Endothelial cell of umbilical vein (primary cell): ENCODE measurements at regions not wholly inside any gene's neighbourhood (a gene's known extent, or its start where the extent isn't known, plus 50 kb on each side); places are given as distances from the start of the nearest gene placed in this dataset.

ENCODE experiments used
- BruUV-seq: library from RNA; stranded (reverse); fragments of 400-500 nt; replicated peaks from 2 replicates; lab custom pipeline; 2021; lab: Mats Ljungman, UMichigan
- CTCF ChIA-PET: fragments of 300-600, 350-600 bp; sonication (Branson Sonifier 250); formaldehyde crosslinking; loops from one replicate; lab custom pipeline; 2021; ENCODE audit warnings: antibody characterized with exemption, inconsistent platforms; lab: Charles Lee
- POLR2A ChIA-PET: fragments of 300-600, 350-600 bp; sonication (Branson Sonifier 250); formaldehyde crosslinking; loops from one replicate; lab custom pipeline; 2021; ENCODE audit warnings: antibody characterized with exemption, inconsistent platforms; lab: Charles Lee
- DNase-seq: peaks from one replicate; pipeline ENCODE4 v3.0.0-alpha.2; 2011; ENCODE audit warnings: low read depth, low spot score
- FAIRE-seq: peaks from 2 replicates; lab custom pipeline; 2011; peaks lifted over from hg19 to GRCh38; lab: Jason Lieb, UNC
- H2AFZ ChIP-seq: 2 replicates; pipeline ENCODE4 v1.6.0; 2012; ENCODE audit warnings: low read depth, low read length, control low read depth, inconsistent platforms
- H3K27ac ChIP-seq: 2 replicates; pipeline ENCODE4 v1.5.1; 2011; ENCODE audit warnings: low read depth, mild to moderate bottlenecking, control low read depth, low read length, moderate library complexity; ENCODE audit not compliant: insufficient read depth
- H3K27me3 ChIP-seq, 2 experiments: 2 replicates each; pipeline versions ENCODE4 v1.6.0 to v1.6.1; 2011; ENCODE audit warnings: low read length in 2 of 2, mixed read lengths in 1 of 2; ENCODE audit not compliant: control insufficient read depth in 2 of 2, insufficient read depth in 2 of 2
- H3K36me3 ChIP-seq, 2 experiments: 2 replicates in 1 of 2; 3 replicates in 1 of 2; pipeline ENCODE4 v1.5.1; 2011; ENCODE audit warnings: low read length in 2 of 2, mild to moderate bottlenecking in 1 of 2, moderate library complexity in 1 of 2; ENCODE audit not compliant: control insufficient read depth in 2 of 2, insufficient read depth in 2 of 2; ENCODE audit errors: extremely low read depth in 1 of 2
- H3K4me1 ChIP-seq: 3 replicates; pipeline ENCODE4 v1.5.1; 2011; ENCODE audit warnings: mild to moderate bottlenecking, low read length; ENCODE audit not compliant: control insufficient read depth, insufficient read depth; ENCODE audit errors: extremely low read depth
- H3K4me2 ChIP-seq: 2 replicates; pipeline ENCODE4 v1.6.1; 2011; ENCODE audit warnings: low read length, control low read depth, mixed read lengths; ENCODE audit not compliant: insufficient read depth
- H3K4me3 ChIP-seq, 3 experiments: fragments of 200-600 bp in 1 of 3; sonication (generic), shearing (Covaris generic) in 1 of 3; replicated peaks in 1 of 3; 2 replicates each; pipeline ENCODE4 v1.5.1; 2011 to 2016; ENCODE audit warnings: control low read depth in 3 of 3, low read length in 3 of 3, mild to moderate bottlenecking in 2 of 3, inconsistent platforms in 1 of 3, low read depth in 1 of 3, moderate library complexity in 1 of 3; ENCODE audit not compliant: insufficient read depth in 1 of 3
- H3K79me2 ChIP-seq: 2 replicates; pipeline ENCODE4 v1.6.0; 2012; ENCODE audit warnings: low read length, inconsistent platforms; ENCODE audit not compliant: control insufficient read depth, insufficient read depth
- H3K9ac ChIP-seq: replicated peaks from 2 replicates; pipeline ENCODE3; 2011; ENCODE audit warnings: low read length, control low read depth; ENCODE audit not compliant: insufficient read depth; ENCODE audit errors: extremely low read depth
- H3K9me1 ChIP-seq: replicated peaks from 3 replicates; pipeline ENCODE4 v1.6.0; 2011; ENCODE audit warnings: mild to moderate bottlenecking, low read length; ENCODE audit not compliant: control insufficient read depth, insufficient read depth; ENCODE audit errors: extremely low read depth
- H3K9me3 ChIP-seq: replicated peaks from 2 replicates; pipeline ENCODE4 v1.5.1; 2012; ENCODE audit warnings: low read length, inconsistent platforms; ENCODE audit not compliant: control insufficient read depth, insufficient read depth
- H4K20me1 ChIP-seq: replicated peaks from 2 replicates; pipeline ENCODE3; 2011; ENCODE audit warnings: mild to moderate bottlenecking, low read length; ENCODE audit not compliant: control insufficient read depth, insufficient read depth; ENCODE audit errors: extremely low read depth
- EZH2 ChIP-seq: IDR thresholded peaks from 2 replicates; pipeline ENCODE4 v1.6.1; 2012; ENCODE audit warnings: borderline replicate concordance, low read depth, mild to moderate bottlenecking, moderate library complexity, low read length, inconsistent platforms; ENCODE audit not compliant: severe bottlenecking
- FOS ChIP-seq: IDR thresholded peaks from 2 replicates; pipeline ENCODE4 v1.6.1; 2011; ENCODE audit warnings: mild to moderate bottlenecking, low read length, moderate library complexity, borderline replicate concordance; ENCODE audit not compliant: insufficient read depth
- GATA2 ChIP-seq: IDR thresholded peaks from 2 replicates; pipeline ENCODE4 v1.7.0; 2011; ENCODE audit warnings: low read depth, mild to moderate bottlenecking, moderate library complexity, mixed read lengths, low read length; ENCODE audit not compliant: insufficient read length, insufficient read depth
- JUN ChIP-seq: IDR thresholded peaks from 2 replicates; pipeline ENCODE4 v1.6.1; 2011; ENCODE audit warnings: borderline replicate concordance, low read depth; ENCODE audit not compliant: insufficient read length, insufficient read depth
- MAX ChIP-seq: IDR thresholded peaks from 2 replicates; pipeline ENCODE4 v1.6.1; 2011; ENCODE audit not compliant: insufficient read depth, insufficient read length
- MYC ChIP-seq: IDR thresholded peaks from one replicate; pipeline ENCODE4 v1.6.1; 2011; ENCODE audit warnings: mild to moderate bottlenecking, low read depth, low read length
- POLR2A ChIP-seq: IDR thresholded peaks from 2 replicates; pipeline ENCODE4 v1.6.1; 2012; ENCODE audit warnings: low read depth, mild to moderate bottlenecking, control low read depth, low read length
- POLR2AphosphoS5 ChIP-seq: IDR thresholded peaks from 2 replicates; pipeline ENCODE4 v1.6.1; 2012; ENCODE audit warnings: low read depth, mild to moderate bottlenecking, control low read depth, low read length, moderate library complexity; ENCODE audit not compliant: insufficient read depth
- dilution Hi-C: fragments of 300-500 bp; cut with MboI; formaldehyde crosslinking; loops from one replicate; pipeline ENCODE4 v1.15.0; 2019; ENCODE audit warnings: low sequenced_read_pairs; ENCODE audit not compliant: extremely low pct_ligation_motif_present
- intact Hi-C: fragments of 100-400 bp; cut with micrococcal nuclease; formaldehyde crosslinking; loops from one replicate; pipeline ENCODE4 v1.10.0; 2022
- TF ChIP-seq, protein P1 (sequence below), 2 donors: IDR thresholded peaks; 1 replicate in 1 of 2; 2 replicates in 1 of 2; pipeline ENCODE4 v1.5.1; 2011; ENCODE audit warnings: low read length in 2 of 2, mild to moderate bottlenecking in 2 of 2, moderate library complexity in 2 of 2, control low read depth in 1 of 2, inconsistent platforms in 1 of 2, low read depth in 1 of 2; ENCODE audit not compliant: insufficient read depth in 1 of 2; ENCODE audit errors: extremely low read depth in 1 of 2

DNA sequence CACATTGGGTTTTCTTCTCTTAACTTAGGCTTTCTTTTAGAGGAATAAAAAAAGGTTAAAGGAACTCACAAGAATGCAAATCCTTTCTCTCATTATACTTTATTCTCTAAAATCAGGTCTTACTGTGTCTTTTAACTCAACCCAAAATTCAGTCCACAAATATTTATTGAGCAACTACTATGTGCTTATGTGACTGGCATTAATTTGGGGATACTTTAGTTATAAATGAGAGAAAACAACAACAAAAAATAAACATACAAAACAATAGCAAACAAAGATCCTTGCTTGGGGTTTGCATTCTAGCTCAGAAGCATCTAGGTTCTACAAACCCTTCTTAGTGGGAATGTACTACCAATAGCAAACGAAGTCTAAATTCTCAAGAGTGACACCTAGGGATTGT lies 266.2 kb downstream of the UTRN start:
- intact Hi-C loops = no loop called here
- H3K27me3 ChIP-seq = no peaks in the 10 kb centered on the region
- DNase-seq = no peak
- peaks cover 8 to 12% of the 10 kb centered on the region in 2 experiments for H3K36me3 ChIP-seq
- H3K4me1 ChIP-seq = no peaks in the 10 kb centered on the region
- dilution Hi-C loops = no loop called here
- FAIRE-seq = no peak
- ChIA-PET CTCF (interaction anchor here (1.0 kb wide), 1 partner anchor 9 kb away, joined by 3 read pairs; no protein-coding TSS in a partner anchor), POLR2A (no interaction called here)
- H3K9me1 ChIP-seq = no peaks in the 10 kb centered on the region
- H3K4me3 ChIP-seq = no peak overlapping the region
- no peak overlapping the region for H3K9ac ChIP-seq
- peaks cover 2% of the 10 kb centered on the region for H4K20me1 ChIP-seq
- no peaks in the 10 kb centered on the region for H3K79me2 ChIP-seq
- no peak overlapping the region for H3K4me2 ChIP-seq
- TF ChIP-seq, protein P1, sequence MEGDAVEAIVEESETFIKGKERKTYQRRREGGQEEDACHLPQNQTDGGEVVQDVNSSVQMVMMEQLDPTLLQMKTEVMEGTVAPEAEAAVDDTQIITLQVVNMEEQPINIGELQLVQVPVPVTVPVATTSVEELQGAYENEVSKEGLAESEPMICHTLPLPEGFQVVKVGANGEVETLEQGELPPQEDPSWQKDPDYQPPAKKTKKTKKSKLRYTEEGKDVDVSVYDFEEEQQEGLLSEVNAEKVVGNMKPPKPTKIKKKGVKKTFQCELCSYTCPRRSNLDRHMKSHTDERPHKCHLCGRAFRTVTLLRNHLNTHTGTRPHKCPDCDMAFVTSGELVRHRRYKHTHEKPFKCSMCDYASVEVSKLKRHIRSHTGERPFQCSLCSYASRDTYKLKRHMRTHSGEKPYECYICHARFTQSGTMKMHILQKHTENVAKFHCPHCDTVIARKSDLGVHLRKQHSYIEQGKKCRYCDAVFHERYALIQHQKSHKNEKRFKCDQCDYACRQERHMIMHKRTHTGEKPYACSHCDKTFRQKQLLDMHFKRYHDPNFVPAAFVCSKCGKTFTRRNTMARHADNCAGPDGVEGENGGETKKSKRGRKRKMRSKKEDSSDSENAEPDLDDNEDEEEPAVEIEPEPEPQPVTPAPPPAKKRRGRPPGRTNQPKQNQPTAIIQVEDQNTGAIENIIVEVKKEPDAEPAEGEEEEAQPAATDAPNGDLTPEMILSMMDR (IDR thresholded peaks at IDR 0.05; ENCODE audit: extremely low read depth in 1 of 2, insufficient read depth in 1 of 2, low read depth in 1 of 2, low read length in 2 of 2) = no peak
- TF ChIP-seq MYC (no peak), EZH2 (no peak), MAX (no peak), FOS (no peak), POLR2A (no peak), GATA2 (no peak), JUN (no peak), POLR2AphosphoS5 (no peak)
- no peak overlapping the region for H2AFZ ChIP-seq
- no TSS peak for BruUV-seq
- H3K27ac ChIP-seq = no peak overlapping the region
- H3K9me3 ChIP-seq = no peaks in the 10 kb centered on the region
